Right atrium auricular region (tissue), 2 donors: ENCODE measurements at regions not wholly inside any gene's neighbourhood (a gene's known extent, or its start where the extent isn't known, plus 50 kb on each side); places are given as distances from the start of the nearest gene placed in this dataset.

Experiments used
- DNase-seq: peaks from one replicate; pipeline ENCODE4 v3.0.0-alpha.2; 2019; ENCODE audit warnings: low spot score
- H3K27ac ChIP-seq, 2 donors: fragments of 200-600 bp; sonication (generic); 1 replicate in 1 of 2; 2 replicates in 1 of 2; pipeline ENCODE4 v1.5.1; 2016 to 2019
- H3K27me3 ChIP-seq, 2 donors: fragments of 200-600 bp; sonication (generic); one replicate each; pipeline versions ENCODE4 v1.5.1 to v1.6.0; 2017 to 2019
- H3K36me3 ChIP-seq: fragments of 200-600 bp; sonication (generic); one replicate; pipeline ENCODE4 v1.5.1; 2016
- H3K4me1 ChIP-seq, 2 donors: fragments of 200-600 bp; sonication (generic); one replicate each; pipeline versions ENCODE4 v1.5.1 to v1.6.0; 2017 to 2019
- H3K4me3 ChIP-seq, 2 donors: fragments of 200-600 bp; sonication (generic); 1 replicate in 1 of 2; 2 replicates in 1 of 2; pipeline ENCODE4 v1.5.1; 2017 to 2019; ENCODE audit warnings: mild to moderate bottlenecking in 1 of 2, moderate library complexity in 1 of 2
- H3K9me3 ChIP-seq, 2 donors: fragments of 200-600 bp; sonication (generic); one replicate each; pipeline ENCODE4 v1.5.1; 2019
- CTCF ChIP-seq, 2 donors: fragments of 200-600 bp; sonication (generic); IDR thresholded peaks; one replicate each; pipeline ENCODE4 v1.5.1; 2019; ENCODE audit warnings: antibody characterized with exemption in 2 of 2

DNA sequence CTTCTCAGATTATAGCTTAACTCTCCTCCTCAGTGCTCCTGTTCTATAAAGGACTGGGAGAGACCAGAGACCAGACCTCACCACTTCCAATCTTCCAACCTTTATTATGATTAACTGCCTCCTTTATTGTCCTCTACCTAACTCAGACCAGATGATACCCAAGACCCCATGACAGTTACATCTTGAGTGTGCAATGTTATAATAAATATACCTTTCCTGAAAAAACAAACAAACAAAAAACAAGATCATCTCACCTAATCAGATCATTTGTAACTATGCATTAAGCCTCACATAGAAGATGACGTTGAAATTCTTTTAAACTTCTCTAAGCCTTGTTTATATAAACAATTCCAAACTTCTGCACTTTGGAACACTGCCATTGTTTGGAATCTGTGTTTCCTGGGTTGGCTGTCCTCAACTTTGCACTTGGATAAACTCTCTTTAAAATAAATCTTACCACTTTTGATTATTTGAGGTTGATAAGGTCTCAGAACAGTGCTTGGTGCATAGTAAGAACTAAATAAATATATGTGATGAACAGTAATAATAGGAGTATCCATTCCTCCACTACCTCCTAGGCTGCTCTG is 342.7 kb downstream of the TDRD15 start:
- no peaks in the 10 kb centered on the region for H3K4me1 ChIP-seq
- no peak overlapping the region for H3K4me3 ChIP-seq
- H3K27ac ChIP-seq: no peak overlapping the region
- DNase-seq: no peak
- H3K36me3 ChIP-seq: no peaks in the 10 kb centered on the region
- TF ChIP-seq CTCF (IDR thresholded peaks at IDR 0.05): no peak
- no peaks in the 10 kb centered on the region for H3K9me3 ChIP-seq
- H3K27me3 ChIP-seq: no peaks in the 10 kb centered on the region

- no peaks in the 10 kb centered on the region for H3K27me3 ChIP-seq
- no peak overlapping the region for H3K27ac ChIP-seq
- no peak for DNase-seq
- no peak overlapping the region for H3K4me3 ChIP-seq
- no peaks in the 10 kb centered on the region for H3K4me1 ChIP-seq
- no peak for TF ChIP-seq CTCF (IDR thresholded peaks at IDR 0.05)
- H3K36me3 ChIP-seq: no peaks in the 10 kb centered on the region
- H3K9me3 ChIP-seq: no peaks in the 10 kb centered on the region
Observed at GRCh38 chr2:21467280-21467818, 343.6 kb downstream of the TDRD15 start.

- H3K4me1 ChIP-seq: no peaks in the 10 kb centered on the region
- H3K9me3 ChIP-seq: no peaks in the 10 kb centered on the region
- no peaks in the 10 kb centered on the region for H3K27me3 ChIP-seq
- no peak overlapping the region for H3K27ac ChIP-seq
- no peak overlapping the region for H3K4me3 ChIP-seq
- no peaks in the 10 kb centered on the region for H3K36me3 ChIP-seq
- no peak for TF ChIP-seq CTCF (IDR thresholded peaks at IDR 0.05)
- no peak for DNase-seq
Observed at GRCh38 chr2:21467910-21468309, 344.1 kb downstream of the TDRD15 start.

- H3K27ac ChIP-seq: no peak overlapping the region
- no peak overlapping the region for H3K4me3 ChIP-seq
- no peak for DNase-seq
- no peaks in the 10 kb centered on the region for H3K9me3 ChIP-seq
- no peaks in the 10 kb centered on the region for H3K36me3 ChIP-seq
- H3K27me3 ChIP-seq: no peaks in the 10 kb centered on the region
- no peak for TF ChIP-seq CTCF (IDR thresholded peaks at IDR 0.05)
- no peaks in the 10 kb centered on the region for H3K4me1 ChIP-seq
Observed at GRCh38 chr2:21468624-21469023, 344.9 kb downstream of the TDRD15 start.

DNA sequence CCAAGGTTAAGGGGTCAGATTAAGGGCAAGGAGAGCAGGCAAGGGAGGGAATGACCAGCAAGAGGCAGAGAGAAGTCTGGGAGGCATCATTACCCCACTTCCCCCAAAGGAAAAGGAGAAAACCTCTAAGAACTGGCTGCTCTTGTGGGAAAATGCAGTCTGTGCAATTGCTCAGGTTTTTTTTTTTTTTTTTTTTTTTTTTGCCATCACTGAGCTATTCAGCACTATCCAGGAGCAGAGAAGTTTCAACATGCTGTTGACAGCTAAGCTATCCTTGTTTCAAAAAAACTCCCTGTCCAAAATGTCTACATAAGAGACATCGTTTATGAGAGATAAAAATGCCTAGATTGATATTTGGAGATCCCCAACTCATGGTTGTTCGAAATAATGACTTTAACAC is 345.4 kb downstream of the TDRD15 start:
- H3K9me3 ChIP-seq: no peaks in the 10 kb centered on the region
- no peak for TF ChIP-seq CTCF (IDR thresholded peaks at IDR 0.05)
- H3K36me3 ChIP-seq: no peaks in the 10 kb centered on the region
- H3K27me3 ChIP-seq: no peaks in the 10 kb centered on the region
- no peaks in the 10 kb centered on the region for H3K4me1 ChIP-seq
- DNase-seq: no peak
- H3K4me3 ChIP-seq: no peak overlapping the region
- no peak overlapping the region for H3K27ac ChIP-seq

DNA sequence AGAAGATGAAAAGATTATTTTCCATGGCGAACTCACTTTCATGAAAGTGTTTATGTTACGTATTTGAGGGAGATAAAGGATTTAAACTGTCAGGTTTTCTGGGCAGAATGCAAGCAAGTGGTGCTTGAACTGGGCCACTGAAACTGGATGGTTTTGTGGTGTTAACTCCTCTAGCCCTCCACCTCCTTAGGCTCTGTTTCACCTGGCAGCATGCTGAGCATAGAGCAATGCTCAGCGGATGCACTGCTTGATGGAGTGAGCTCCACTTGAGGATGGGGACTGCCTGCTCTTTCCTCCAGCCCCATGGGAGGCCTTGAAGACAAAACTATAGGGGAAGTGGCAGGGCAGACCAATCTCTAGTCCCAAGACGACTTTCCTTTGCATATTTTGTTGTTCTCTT is 345.8 kb downstream of the TDRD15 start:
- no peaks in the 10 kb centered on the region for H3K36me3 ChIP-seq
- H3K4me1 ChIP-seq: no peaks in the 10 kb centered on the region
- no peak for TF ChIP-seq CTCF (IDR thresholded peaks at IDR 0.05)
- no peaks in the 10 kb centered on the region for H3K9me3 ChIP-seq
- DNase-seq: no peak
- H3K27me3 ChIP-seq: no peaks in the 10 kb centered on the region
- no peak overlapping the region for H3K4me3 ChIP-seq
- no peak overlapping the region for H3K27ac ChIP-seq
